ENCODE measurements at regions not wholly inside any gene's neighbourhood (a gene's known extent, or its start where the extent isn't known, plus 50 kb on each side); places are given as distances from the start of the nearest gene placed in this dataset.

DNA sequence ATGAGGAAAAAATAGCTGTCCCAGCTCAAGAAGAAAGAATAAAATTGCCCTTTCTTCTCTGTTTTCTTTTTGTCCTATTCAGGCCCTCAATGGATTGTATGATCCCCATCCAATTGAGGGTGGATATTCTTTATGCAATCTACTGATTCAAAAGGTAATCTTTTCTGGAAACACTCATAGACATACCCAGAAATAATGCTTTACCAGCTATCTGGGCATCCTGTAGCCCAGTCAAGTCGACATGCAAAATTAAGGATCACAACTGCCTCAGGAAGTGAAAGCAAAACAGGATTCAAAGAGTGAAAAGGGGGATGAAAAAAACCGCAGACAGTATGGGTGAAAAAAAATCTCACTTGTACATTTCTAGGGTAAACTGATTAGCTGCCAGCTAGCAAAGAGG lies 410.1 kb downstream of the TBC1D32 start:
- TF ChIP-seq PRPF4 (IDR thresholded peaks at IDR 0.05; ENCODE audit: low read depth, low read length, poor library complexity, severe bottlenecking), result no peak
- no peak for TF ChIP-seq MTA3 (CRISPR knock-in tag; IDR thresholded peaks at IDR 0.05)
- TF ChIP-seq CTCF (CRISPR knock-in tag; IDR thresholded peaks at IDR 0.05), result no peak
- no peak for TF ChIP-seq ZNF256 (CRISPR knock-in tag; conservative IDR thresholded peaks at IDR 0.05)
- TF ChIP-seq MEF2D (CRISPR knock-in tag; IDR thresholded peaks at IDR 0.05), result no peak
